ENCODE measurements at regions not wholly inside any gene's neighbourhood (a gene's known extent, or its start where the extent isn't known, plus 50 kb on each side); places are given as distances from the start of the nearest gene placed in this dataset.

GRCh38 chr2:58449286-58450010 lies 208.3 kb upstream of the FANCL start:
- TF ChIP-seq CTCF (IDR thresholded peaks at IDR 0.05): no peak
- TF ChIP-seq POLR2AphosphoS5 (IDR thresholded peaks at IDR 0.05): no peak
